ENCODE measurements at regions not wholly inside any gene's neighbourhood (a gene's known extent, or its start where the extent isn't known, plus 50 kb on each side); places are given as distances from the start of the nearest gene placed in this dataset.
A peak's percentile ranks its signal among the peaks of the same experiment; 100 is the strongest.
"Not testable (repeated sequence)": the region's sequence is repeated elsewhere in the genome, so short reads cannot be mapped to it uniquely, and the experiment has no call there.

- peaks cover 3% of the 10 kb centered on the region for H3K9me3 Mint-ChIP-seq
- DNase-seq (ENCODE audit: extremely low spot score, unreplicated experiment): no peak
- no peaks in the 10 kb centered on the region for H3K27me3 Mint-ChIP-seq
- peak overlapping the region; percentile 71 for H3K27ac Mint-ChIP-seq
- no peaks in the 10 kb centered on the region for H3K36me3 Mint-ChIP-seq
- H3K4me3 Mint-ChIP-seq: peak overlapping the region; percentile 69
- peaks cover 44% of the 10 kb centered on the region for H3K4me1 Mint-ChIP-seq (ENCODE audit: unreplicated experiment)
- peak; percentile 65 for TF ChIP-seq CTCF (conservative IDR thresholded peaks at IDR 0.05)
Observed at GRCh38 chr2:6184532-6185292, 492.5 kb downstream of the SOX11 start.

GRCh38 chr2:6186332-6187151 lies 494.4 kb downstream of the SOX11 start:
- Mint-ChIP-seq H3K4me3 (peak overlapping the region; percentile 32), H3K9me3 (no peaks in the 10 kb centered on the region), H3K36me3 (no peaks in the 10 kb centered on the region), H3K27ac (peak overlapping the region; percentile 4), H3K4me1 (ENCODE audit: unreplicated experiment) (peaks cover 39% of the 10 kb centered on the region), H3K27me3 (no peaks in the 10 kb centered on the region)
- no peak for TF ChIP-seq CTCF (conservative IDR thresholded peaks at IDR 0.05)
- no peak for DNase-seq (ENCODE audit: extremely low spot score, unreplicated experiment)

- no peak for TF ChIP-seq CTCF (conservative IDR thresholded peaks at IDR 0.05)
- no peaks in the 10 kb centered on the region for H3K27me3 Mint-ChIP-seq
- DNase-seq (ENCODE audit: extremely low spot score, unreplicated experiment): no peak
- no peaks in the 10 kb centered on the region for H3K4me1 Mint-ChIP-seq (ENCODE audit: unreplicated experiment)
- H3K9me3 Mint-ChIP-seq: peaks cover 13% of the 10 kb centered on the region
- no peak overlapping the region for H3K4me3 Mint-ChIP-seq
- H3K27ac Mint-ChIP-seq: no peak overlapping the region
- no peaks in the 10 kb centered on the region for H3K36me3 Mint-ChIP-seq
Observed at GRCh38 chr2:6196449-6196848, 504.3 kb downstream of the SOX11 start.

GRCh38 chr2:6198370-6198919 lies 506.3 kb downstream of the SOX11 start:
- Mint-ChIP-seq H3K9me3 (peaks cover 13% of the 10 kb centered on the region), H3K4me1 (ENCODE audit: unreplicated experiment) (peaks cover 13% of the 10 kb centered on the region)
- H3K27me3 Mint-ChIP-seq; H3K36me3 Mint-ChIP-seq; H3K4me3 Mint-ChIP-seq; H3K27ac Mint-ChIP-seq; DNase-seq (ENCODE audit: extremely low spot score, unreplicated experiment): not testable (repeated sequence)

GRCh38 chr2:6202756-6203155 lies 510.6 kb downstream of the SOX11 start:
- H3K4me3 Mint-ChIP-seq: no peak overlapping the region
- H3K4me1 Mint-ChIP-seq (ENCODE audit: unreplicated experiment): peaks cover 23% of the 10 kb centered on the region
- no peaks in the 10 kb centered on the region for H3K36me3 Mint-ChIP-seq
- H3K27me3 Mint-ChIP-seq: no peaks in the 10 kb centered on the region
- no peak overlapping the region for H3K27ac Mint-ChIP-seq
- DNase-seq (ENCODE audit: extremely low spot score, unreplicated experiment): no peak
- TF ChIP-seq CTCF (conservative IDR thresholded peaks at IDR 0.05): no peak
- H3K9me3 Mint-ChIP-seq: peaks cover 10% of the 10 kb centered on the region

All from type B pancreatic cell (in vitro differentiated cells).